ENCODE measurements at regions not wholly inside any gene's neighbourhood (a gene's known extent, or its start where the extent isn't known, plus 50 kb on each side); places are given as distances from the start of the nearest gene placed in this dataset.

DNA sequence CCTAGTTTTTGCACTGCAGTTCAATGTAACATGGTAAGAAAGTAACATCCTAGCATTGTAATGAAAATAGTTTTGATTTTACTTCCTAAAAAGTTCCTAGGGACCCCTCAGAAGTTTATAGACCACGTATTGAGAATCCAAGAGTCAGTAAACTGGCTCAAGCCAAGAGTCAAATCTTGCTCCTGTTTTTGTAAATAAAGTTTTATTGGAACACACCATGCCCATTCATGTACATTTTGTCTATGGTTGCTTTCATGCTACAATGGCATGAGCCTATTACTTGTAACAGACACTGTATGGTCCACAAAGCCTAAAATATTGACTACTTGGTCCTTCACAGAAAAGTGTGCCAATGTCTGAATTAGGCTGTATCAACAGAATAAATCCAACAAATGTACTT is 301.0 kb downstream of the LMO4 start:
- TF ChIP-seq TCF4 (CRISPR knock-in tag; IDR thresholded peaks at IDR 0.05; ENCODE audit: borderline replicate concordance) (no peak), RARB (CRISPR knock-in tag; IDR thresholded peaks at IDR 0.05) (no peak), ZC3H10 (CRISPR knock-in tag; IDR thresholded peaks at IDR 0.05) (no peak), TOX (CRISPR knock-in tag; IDR thresholded peaks at IDR 0.05; ENCODE audit: borderline replicate concordance) (no peak), CSDC2 (CRISPR knock-in tag; IDR thresholded peaks at IDR 0.05) (no peak), ARNTL (CRISPR knock-in tag; IDR thresholded peaks at IDR 0.05; ENCODE audit: borderline replicate concordance, low read depth) (no peak), ZFP30 (CRISPR knock-in tag; IDR thresholded peaks at IDR 0.05) (no peak), PATZ1 (CRISPR knock-in tag; IDR thresholded peaks at IDR 0.05; ENCODE audit: borderline replicate concordance) (no peak), CSRNP3 (CRISPR knock-in tag; IDR thresholded peaks at IDR 0.05) (no peak)
- TF ChIP-seq, protein P1, sequence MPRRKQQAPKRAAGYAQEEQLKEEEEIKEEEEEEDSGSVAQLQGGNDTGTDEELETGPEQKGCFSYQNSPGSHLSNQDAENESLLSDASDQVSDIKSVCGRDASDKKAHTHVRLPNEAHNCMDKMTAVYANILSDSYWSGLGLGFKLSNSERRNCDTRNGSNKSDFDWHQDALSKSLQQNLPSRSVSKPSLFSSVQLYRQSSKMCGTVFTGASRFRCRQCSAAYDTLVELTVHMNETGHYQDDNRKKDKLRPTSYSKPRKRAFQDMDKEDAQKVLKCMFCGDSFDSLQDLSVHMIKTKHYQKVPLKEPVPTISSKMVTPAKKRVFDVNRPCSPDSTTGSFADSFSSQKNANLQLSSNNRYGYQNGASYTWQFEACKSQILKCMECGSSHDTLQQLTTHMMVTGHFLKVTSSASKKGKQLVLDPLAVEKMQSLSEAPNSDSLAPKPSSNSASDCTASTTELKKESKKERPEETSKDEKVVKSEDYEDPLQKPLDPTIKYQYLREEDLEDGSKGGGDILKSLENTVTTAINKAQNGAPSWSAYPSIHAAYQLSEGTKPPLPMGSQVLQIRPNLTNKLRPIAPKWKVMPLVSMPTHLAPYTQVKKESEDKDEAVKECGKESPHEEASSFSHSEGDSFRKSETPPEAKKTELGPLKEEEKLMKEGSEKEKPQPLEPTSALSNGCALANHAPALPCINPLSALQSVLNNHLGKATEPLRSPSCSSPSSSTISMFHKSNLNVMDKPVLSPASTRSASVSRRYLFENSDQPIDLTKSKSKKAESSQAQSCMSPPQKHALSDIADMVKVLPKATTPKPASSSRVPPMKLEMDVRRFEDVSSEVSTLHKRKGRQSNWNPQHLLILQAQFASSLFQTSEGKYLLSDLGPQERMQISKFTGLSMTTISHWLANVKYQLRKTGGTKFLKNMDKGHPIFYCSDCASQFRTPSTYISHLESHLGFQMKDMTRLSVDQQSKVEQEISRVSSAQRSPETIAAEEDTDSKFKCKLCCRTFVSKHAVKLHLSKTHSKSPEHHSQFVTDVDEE (CRISPR knock-in tag; IDR thresholded peaks at IDR 0.05): no peak
- ATAC-seq: no peak

DNA sequence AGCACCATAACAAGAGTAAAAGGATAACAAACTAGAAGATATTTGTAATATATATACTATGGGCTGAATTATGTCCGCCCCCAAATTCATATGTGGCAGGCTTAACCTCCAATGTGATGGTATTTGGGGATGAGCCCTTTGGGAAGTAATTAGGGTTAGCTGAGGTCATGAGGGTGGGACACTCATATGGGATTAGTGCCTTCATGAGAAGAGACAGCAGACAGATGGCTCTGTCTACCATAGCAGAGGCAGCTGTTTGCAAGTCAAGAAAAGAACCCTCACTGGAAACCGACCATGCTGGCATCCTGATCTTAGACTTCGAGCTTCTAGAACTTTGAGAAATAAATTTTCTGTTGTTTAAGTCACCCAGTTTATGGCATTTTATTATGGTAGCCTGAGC is 303.6 kb downstream of the LMO4 start:
- TF ChIP-seq, protein P2, sequence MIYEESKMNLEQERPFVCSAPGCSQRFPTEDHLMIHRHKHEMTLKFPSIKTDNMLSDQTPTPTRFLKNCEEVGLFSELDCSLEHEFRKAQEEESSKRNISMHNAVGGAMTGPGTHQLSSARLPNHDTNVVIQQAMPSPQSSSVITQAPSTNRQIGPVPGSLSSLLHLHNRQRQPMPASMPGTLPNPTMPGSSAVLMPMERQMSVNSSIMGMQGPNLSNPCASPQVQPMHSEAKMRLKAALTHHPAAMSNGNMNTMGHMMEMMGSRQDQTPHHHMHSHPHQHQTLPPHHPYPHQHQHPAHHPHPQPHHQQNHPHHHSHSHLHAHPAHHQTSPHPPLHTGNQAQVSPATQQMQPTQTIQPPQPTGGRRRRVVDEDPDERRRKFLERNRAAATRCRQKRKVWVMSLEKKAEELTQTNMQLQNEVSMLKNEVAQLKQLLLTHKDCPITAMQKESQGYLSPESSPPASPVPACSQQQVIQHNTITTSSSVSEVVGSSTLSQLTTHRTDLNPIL (CRISPR knock-in tag; IDR thresholded peaks at IDR 0.05; ENCODE audit: low read depth): no peak
- TF ChIP-seq CSRNP3 (CRISPR knock-in tag; IDR thresholded peaks at IDR 0.05) (no peak), POU6F1 (CRISPR knock-in tag; IDR thresholded peaks at IDR 0.05; ENCODE audit: borderline replicate concordance, low read depth) (no peak), OSR1 (CRISPR knock-in tag; IDR thresholded peaks at IDR 0.05) (no peak), PPARA (CRISPR knock-in tag; IDR thresholded peaks at IDR 0.05; ENCODE audit: borderline replicate concordance) (no peak), ARNTL (CRISPR knock-in tag; IDR thresholded peaks at IDR 0.05; ENCODE audit: borderline replicate concordance, low read depth) (no peak), ZNF8 (CRISPR knock-in tag; IDR thresholded peaks at IDR 0.05) (no peak), ZFP30 (CRISPR knock-in tag; IDR thresholded peaks at IDR 0.05) (no peak), TOX (CRISPR knock-in tag; IDR thresholded peaks at IDR 0.05; ENCODE audit: borderline replicate concordance) (no peak), TCF4 (CRISPR knock-in tag; IDR thresholded peaks at IDR 0.05; ENCODE audit: borderline replicate concordance) (no peak), ZNF70 (CRISPR knock-in tag; IDR thresholded peaks at IDR 0.05) (no peak), RARB (CRISPR knock-in tag; IDR thresholded peaks at IDR 0.05) (no peak), SNAI2 (CRISPR knock-in tag; IDR thresholded peaks at IDR 0.05) (no peak), ESRRG (CRISPR knock-in tag; IDR thresholded peaks at IDR 0.05) (no peak), ISL1 (CRISPR knock-in tag; IDR thresholded peaks at IDR 0.05) (no peak), PATZ1 (CRISPR knock-in tag; IDR thresholded peaks at IDR 0.05; ENCODE audit: borderline replicate concordance) (no peak), CSDC2 (CRISPR knock-in tag; IDR thresholded peaks at IDR 0.05) (no peak), ZC3H10 (CRISPR knock-in tag; IDR thresholded peaks at IDR 0.05) (no peak)
- TF ChIP-seq, protein P1 (CRISPR knock-in tag; IDR thresholded peaks at IDR 0.05): no peak
- no peak for ATAC-seq
